Mesodermal cell (in vitro differentiated cells): ENCODE measurements at regions not wholly inside any gene's neighbourhood (a gene's known extent, or its start where the extent isn't known, plus 50 kb on each side); places are given as distances from the start of the nearest gene placed in this dataset.

ENCODE experiments used
- H3K27ac ChIP-seq: 2 replicates; pipeline ENCODE4 v1.7.0; 2013; ENCODE audit warnings: mild to moderate bottlenecking, low read depth, low read length, moderate library complexity; ENCODE audit not compliant: severe bottlenecking
- H3K36me3 ChIP-seq: 2 replicates; pipeline ENCODE4 v1.7.1; 2013; ENCODE audit warnings: mild to moderate bottlenecking, low read length, moderate library complexity; ENCODE audit not compliant: control insufficient read depth, insufficient read depth
- H3K4me1 ChIP-seq: one replicate; pipeline ENCODE4 v1.7.1; 2013; ENCODE audit warnings: mild to moderate bottlenecking, low read length; ENCODE audit not compliant: insufficient read depth, control insufficient read depth, poor library complexity, severe bottlenecking
- H3K4me3 ChIP-seq: 2 replicates; pipeline ENCODE4 v1.7.0; 2013; ENCODE audit warnings: low read length, control low read depth, mild to moderate bottlenecking; ENCODE audit not compliant: insufficient read depth, poor library complexity, severe bottlenecking; ENCODE audit errors: extremely low read depth
- H3K9me3 ChIP-seq: 2 replicates; pipeline ENCODE4 v1.7.1; 2013; ENCODE audit warnings: mild to moderate bottlenecking, low read length, moderate library complexity; ENCODE audit not compliant: control insufficient read depth
- WGBS, 2 experiments: methylation state at CpG; one replicate each; pipeline ENCODE4 v1.1.5; 2013; ENCODE audit warnings: missing lambda C conversion rate in 2 of 2; ENCODE audit not compliant: insufficient coverage in 2 of 2; 5-methylcytosine and 5-hydroxymethylcytosine counted together

- Histone ChIP-seq H3K4me1 (peaks cover 3% of the 10 kb centered on the region), H3K4me3 (no peak overlapping the region), H3K9me3 (no peaks in the 10 kb centered on the region), H3K36me3 (no peaks in the 10 kb centered on the region), H3K27ac (no peak overlapping the region)
- 81 to 94% methylated on average over 5 to 6 of the region's 6 CpGs for WGBS, 2 experiments
Observed at GRCh38 chr7:25646726-25647413, 418.6 kb upstream of the NPVF start.

GRCh38 chr7:25647872-25648271, 419.6 kb upstream of the NPVF start:
- Histone ChIP-seq H3K4me3 (no peak overlapping the region), H3K4me1 (peaks cover 3% of the 10 kb centered on the region), H3K36me3 (no peaks in the 10 kb centered on the region), H3K27ac (no peak overlapping the region), H3K9me3 (no peaks in the 10 kb centered on the region)
- WGBS, 2 experiments: 38 to 50% methylated on average over 2 of the region's 2 CpGs

GRCh38 chr7:25652366-25652765, 424.1 kb upstream of the NPVF start:
- H3K27ac ChIP-seq: no peak overlapping the region
- peaks cover 3% of the 10 kb centered on the region for H3K4me1 ChIP-seq
- WGBS, 2 experiments: no CpG with 5 or more reads among the region's 1 CpG
- no peaks in the 10 kb centered on the region for H3K9me3 ChIP-seq
- H3K36me3 ChIP-seq: no peaks in the 10 kb centered on the region
- H3K4me3 ChIP-seq: no peak overlapping the region

- no peaks in the 10 kb centered on the region for H3K36me3 ChIP-seq
- H3K27ac ChIP-seq: no peak overlapping the region
- no peaks in the 10 kb centered on the region for H3K4me1 ChIP-seq
- no peaks in the 10 kb centered on the region for H3K9me3 ChIP-seq
- no peak overlapping the region for H3K4me3 ChIP-seq
- WGBS, 2 experiments: no CpG with 5 or more reads among the region's 2 CpGs
Observed at GRCh38 chr7:25653384-25653783, 425.1 kb upstream of the NPVF start.

GRCh38 chr7:25656071-25656470, 427.8 kb upstream of the NPVF start:
- no peak overlapping the region for H3K27ac ChIP-seq
- H3K4me1 ChIP-seq: no peaks in the 10 kb centered on the region
- H3K36me3 ChIP-seq: no peaks in the 10 kb centered on the region
- no peak overlapping the region for H3K4me3 ChIP-seq
- 100% methylated on average over 1 of the region's 1 CpG; no CpG with 5 or more reads in 1 of the 2 experiments for WGBS, 2 experiments
- H3K9me3 ChIP-seq: no peaks in the 10 kb centered on the region

GRCh38 chr7:25656581-25657026, 428.3 kb upstream of the NPVF start:
- Histone ChIP-seq H3K4me1 (no peaks in the 10 kb centered on the region), H3K9me3 (no peaks in the 10 kb centered on the region), H3K27ac (no peak overlapping the region), H3K36me3 (no peaks in the 10 kb centered on the region), H3K4me3 (no peak overlapping the region)
- WGBS, 2 experiments: 80 to 100% methylated on average over 1 of the region's 3 CpGs

GRCh38 chr7:25658375-25658774, 430.1 kb upstream of the NPVF start:
- Histone ChIP-seq H3K4me3 (no peak overlapping the region), H3K27ac (no peak overlapping the region), H3K4me1 (no peaks in the 10 kb centered on the region), H3K9me3 (no peaks in the 10 kb centered on the region), H3K36me3 (no peaks in the 10 kb centered on the region)

GRCh38 chr7:25659841-25660240, 431.6 kb upstream of the NPVF start:
- H3K4me1 ChIP-seq: no peaks in the 10 kb centered on the region
- H3K36me3 ChIP-seq: no peaks in the 10 kb centered on the region
- no peak overlapping the region for H3K27ac ChIP-seq
- no peak overlapping the region for H3K4me3 ChIP-seq
- 60% methylated on average over 1 of the region's 6 CpGs; no CpG with 5 or more reads in 1 of the 2 experiments for WGBS, 2 experiments
- H3K9me3 ChIP-seq: no peaks in the 10 kb centered on the region

GRCh38 chr7:25662841-25663800, 434.8 kb upstream of the NPVF start:
- WGBS, 2 experiments: 89 to 91% methylated on average over 8 to 9 of the region's 10 CpGs
- Histone ChIP-seq H3K27ac (no peak overlapping the region), H3K4me3 (no peak overlapping the region), H3K9me3 (no peaks in the 10 kb centered on the region), H3K4me1 (no peaks in the 10 kb centered on the region), H3K36me3 (no peaks in the 10 kb centered on the region)

- Histone ChIP-seq H3K4me1 (no peaks in the 10 kb centered on the region), H3K36me3 (no peaks in the 10 kb centered on the region), H3K4me3 (no peak overlapping the region), H3K27ac (no peak overlapping the region), H3K9me3 (no peaks in the 10 kb centered on the region)
- 94 to 100% methylated on average over 1 to 2 of the region's 4 CpGs for WGBS, 2 experiments
Observed at GRCh38 chr7:25663877-25664276, 435.6 kb upstream of the NPVF start.

- no peaks in the 10 kb centered on the region for H3K9me3 ChIP-seq
- no peak overlapping the region for H3K4me3 ChIP-seq
- H3K36me3 ChIP-seq: no peaks in the 10 kb centered on the region
- no peaks in the 10 kb centered on the region for H3K4me1 ChIP-seq
- 83 to 90% methylated on average over 1 to 2 of the region's 2 CpGs for WGBS, 2 experiments
- H3K27ac ChIP-seq: no peak overlapping the region
Observed at GRCh38 chr7:25664593-25664992, 436.3 kb upstream of the NPVF start.
